HG03060 (cell line): ENCODE measurements at regions not wholly inside any gene's neighbourhood (a gene's known extent, or its start where the extent isn't known, plus 50 kb on each side); places are given as distances from the start of the nearest gene placed in this dataset.

Experiments used
- ATAC-seq: cut with Tn5 transposase; IDR thresholded peaks from one replicate; pipeline ENCODE4 v1.9.1; 2021; ENCODE audit warnings: low read depth, moderate number of reproducible peaks; ENCODE audit not compliant: unreplicated experiment

GRCh38 chr7:136667584-136667983, 200.9 kb upstream of the CHRM2 start:
- no peak for ATAC-seq

GRCh38 chr7:136665878-136666509, 202.5 kb upstream of the CHRM2 start:
- no peak for ATAC-seq

- ATAC-seq: no peak
Observed at GRCh38 chr7:136664537-136664936, 203.9 kb upstream of the CHRM2 start.

GRCh38 chr7:136657482-136657921, 210.9 kb upstream of the CHRM2 start:
- no peak for ATAC-seq

GRCh38 chr7:136656516-136656915, 211.9 kb upstream of the CHRM2 start:
- no peak for ATAC-seq

- no peak for ATAC-seq
Observed at GRCh38 chr7:136655414-136655813, 213.0 kb upstream of the CHRM2 start.

- no peak for ATAC-seq
Observed at GRCh38 chr7:136654406-136654805, 214.0 kb upstream of the CHRM2 start.

GRCh38 chr7:136652635-136653370, 215.6 kb upstream of the CHRM2 start:
- no peak for ATAC-seq

- ATAC-seq: no peak
Observed at GRCh38 chr7:136640977-136641376, 227.5 kb upstream of the CHRM2 start.

GRCh38 chr7:136637813-136638212, 230.6 kb upstream of the CHRM2 start:
- no peak for ATAC-seq

GRCh38 chr7:136635751-136636150, 232.7 kb upstream of the CHRM2 start:
- ATAC-seq: no peak

GRCh38 chr7:136618818-136619217, 249.6 kb upstream of the CHRM2 start:
- no peak for ATAC-seq

- ATAC-seq: no peak
Observed at GRCh38 chr7:136617176-136617575, 251.3 kb upstream of the CHRM2 start.

GRCh38 chr7:136605532-136606329, 262.7 kb upstream of the CHRM2 start:
- no peak for ATAC-seq

- ATAC-seq: no peak
Observed at GRCh38 chr7:136601772-136602171, 266.7 kb upstream of the CHRM2 start.

GRCh38 chr7:136600475-136600874, 268.0 kb upstream of the CHRM2 start:
- ATAC-seq: no peak

GRCh38 chr7:136594739-136595144, 273.7 kb upstream of the CHRM2 start:
- ATAC-seq: no peak

GRCh38 chr7:136588216-136588615, 280.2 kb upstream of the CHRM2 start:
- no peak for ATAC-seq

GRCh38 chr7:136585954-136586670, 282.3 kb upstream of the CHRM2 start:
- ATAC-seq: no peak

GRCh38 chr7:136566491-136566890, 302.0 kb upstream of the CHRM2 start:
- no peak for ATAC-seq

- no peak for ATAC-seq
Observed at GRCh38 chr7:136555933-136556332, 312.5 kb upstream of the CHRM2 start.
